ENCODE measurements at regions not wholly inside any gene's neighbourhood (a gene's known extent, or its start where the extent isn't known, plus 50 kb on each side); places are given as distances from the start of the nearest gene placed in this dataset.
"Not testable (repeated sequence)": the region's sequence is repeated elsewhere in the genome, so short reads cannot be mapped to it uniquely, and the experiment has no call there.

GRCh38 chr10:59413795-59414194 is 51.4 kb upstream of the FAM13C start:
- not testable (repeated sequence) for TF ChIP-seq CTCF (IDR thresholded peaks at IDR 0.05; ENCODE audit: poor library complexity, severe bottlenecking); EZH2 (IDR thresholded peaks at IDR 0.05; ENCODE audit: borderline replicate concordance, insufficient read depth, low read length, poor library complexity, severe bottlenecking)

Data from neural cell (in vitro differentiated cells).